A549 (cell line): ENCODE measurements at regions not wholly inside any gene's neighbourhood (a gene's known extent, or its start where the extent isn't known, plus 50 kb on each side); places are given as distances from the start of the nearest gene placed in this dataset.

Experiments used
- ATAC-seq, 2 experiments: fragments of 200-7000 bp in 1 of 2; fragments of >200 bp in 1 of 2; cut with Nextera tagmentation in 1 of 2; cut with Tn5 transposase in 1 of 2; 3 replicates each; pipeline versions ENCODE4 v1.8.0 to v1.9.1; 2018 to 2020; ENCODE audit warnings: mild to moderate bottlenecking in 1 of 2, moderate library complexity in 1 of 2
- CTCF ChIA-PET: fragments of 300-600 bp; sonication (Branson Sonifier 250); formaldehyde crosslinking; extraction: SDS; loops from one replicate; lab custom pipeline; 2021; ENCODE audit warnings: antibody characterized with exemption, inconsistent platforms; lab: Yijun Ruan, JAX
- POLR2A ChIA-PET: fragments of 350-600 bp; formaldehyde crosslinking; extraction: SDS; loops from one replicate; lab custom pipeline; 2021; ENCODE audit warnings: antibody characterized with exemption, inconsistent platforms; lab: Yijun Ruan, JAX
- DNase-seq, 2 experiments: peaks; one replicate each; pipeline versions ENCODE4 v3.0.0 to v3.0.0-alpha.2; 2011 to 2016; ENCODE audit warnings: low read depth in 1 of 2, low spot score in 1 of 2
- FAIRE-seq: peaks from 2 replicates; lab custom pipeline; 2011; peaks lifted over from hg19 to GRCh38; lab: Jason Lieb, UNC
- H3K27ac ChIP-seq, 2 experiments: fragments of >200 bp; sonication (Bioruptor Twin); formaldehyde crosslinking; 3 replicates each; pipeline ENCODE4 v1.5.1; 2016 to 2017
- H3K4me1 ChIP-seq: fragments of >200 bp; sonication (Bioruptor Twin); formaldehyde crosslinking; 3 replicates; pipeline ENCODE4 v1.6.1; 2016
- H3K4me2 ChIP-seq: fragments of >200 bp; sonication (Bioruptor Twin); formaldehyde crosslinking; 3 replicates; pipeline ENCODE4 v1.6.1; 2016
- H3K4me3 ChIP-seq: fragments of >200 bp; sonication (Bioruptor Twin); formaldehyde crosslinking; 3 replicates; pipeline ENCODE4 v1.5.1; 2016
- H3K9me3 ChIP-seq: fragments of >200 bp; sonication (Bioruptor Twin); formaldehyde crosslinking; 3 replicates; pipeline ENCODE4 v1.6.1; 2016
- CBX8 ChIP-seq: fragments of 200-600 bp; sonication (generic); IDR thresholded peaks from 2 replicates; pipeline ENCODE4 v1.6.1; 2016
- CEBPB ChIP-seq, 2 experiments: fragments of >200 bp in 1 of 2; sonication (Bioruptor Twin) in 1 of 2; formaldehyde crosslinking in 1 of 2; IDR thresholded peaks; 2 replicates each; pipeline ENCODE4 v1.6.1; 2012 to 2016
- EHMT2 ChIP-seq: fragments of 200-600 bp; sonication (generic); IDR thresholded peaks from 2 replicates; pipeline ENCODE4 v1.6.1; 2016; ENCODE audit warnings: antibody characterized with exemption, low read depth, mild to moderate bottlenecking, moderate library complexity
- EP300 ChIP-seq, 2 experiments: fragments of >200 bp; sonication (Bioruptor Twin); formaldehyde crosslinking; IDR thresholded peaks; 2 replicates in 1 of 2; 3 replicates in 1 of 2; pipeline ENCODE4 v1.6.1; 2016 to 2017
- ESRRA ChIP-seq: fragments of 150-350 bp; IDR thresholded peaks from 2 replicates; pipeline ENCODE4 v1.6.1; 2014; ENCODE audit warnings: mild to moderate bottlenecking, low read length, borderline replicate concordance
- FOSB ChIP-seq: fragments of 250-450 bp; sonication (Bioruptor Pico); IDR thresholded peaks from 2 replicates; pipeline ENCODE4 v1.5.0; 2020; ENCODE audit warnings: mild to moderate bottlenecking, moderate library complexity
- HEYL ChIP-seq: fragments of 250-450 bp; sonication (Bioruptor Pico); IDR thresholded peaks from 2 replicates; pipeline ENCODE4 v1.8.0; 2021; ENCODE audit warnings: mild to moderate bottlenecking, moderate library complexity
- HMGXB4 ChIP-seq: fragments of 250-450 bp; sonication (Bioruptor Pico); IDR thresholded peaks from 2 replicates; pipeline ENCODE4 v1.5.0; 2021; ENCODE audit warnings: mild to moderate bottlenecking, moderate library complexity, borderline replicate concordance
- HOXB13 ChIP-seq: fragments of 250-450 bp; sonication (Bioruptor Pico); IDR thresholded peaks from 2 replicates; pipeline ENCODE4 v1.5.0; 2020; ENCODE audit warnings: low read depth, mild to moderate bottlenecking, moderate library complexity
- HOXB5 ChIP-seq: fragments of 250-450 bp; sonication (Bioruptor Pico); IDR thresholded peaks from 2 replicates; pipeline ENCODE4 v1.5.0; 2020; ENCODE audit warnings: mild to moderate bottlenecking, moderate library complexity
- JUN ChIP-seq, 2 experiments: fragments of >200 bp; sonication (Bioruptor Twin); formaldehyde crosslinking; IDR thresholded peaks; 2 replicates in 1 of 2; 3 replicates in 1 of 2; pipeline ENCODE4 v1.6.1; 2016 to 2017
- JUNB ChIP-seq: fragments of >200 bp; sonication (Bioruptor Twin); formaldehyde crosslinking; IDR thresholded peaks from 2 replicates; pipeline ENCODE4 v1.6.1; 2016
- MAFK ChIP-seq: fragments of 450-650 bp; IDR thresholded peaks from 2 replicates; pipeline ENCODE4 v1.6.1; 2014; ENCODE audit not compliant: partially characterized antibody
- NFE2L2 ChIP-seq: fragments of 150-350 bp; conservative IDR thresholded peaks from 2 replicates; pipeline ENCODE4 v1.6.1; 2014; ENCODE audit warnings: low read length
- NPAS2 ChIP-seq: fragments of 250-450 bp; sonication (Bioruptor Pico); IDR thresholded peaks from 2 replicates; pipeline ENCODE4 v1.8.0; 2022; ENCODE audit warnings: mild to moderate bottlenecking, moderate library complexity, borderline replicate concordance
- NR3C1 ChIP-seq: fragments of >200 bp; sonication (Bioruptor Twin); formaldehyde crosslinking; IDR thresholded peaks from 3 replicates; pipeline ENCODE4 v1.6.1; 2017
- PHF8 ChIP-seq: fragments of 200-600 bp; sonication (generic); IDR thresholded peaks from 2 replicates; pipeline ENCODE4 v1.6.1; 2016; ENCODE audit warnings: low read depth, mild to moderate bottlenecking, antibody characterized with exemption, moderate library complexity, borderline replicate concordance
- RAD21 ChIP-seq, 2 experiments: fragments of >200 bp in 1 of 2; sonication (Bioruptor Twin) in 1 of 2; formaldehyde crosslinking in 1 of 2; IDR thresholded peaks in 1 of 2; conservative IDR thresholded peaks in 1 of 2; 2 replicates in 1 of 2; 3 replicates in 1 of 2; pipeline ENCODE4 v1.6.1; 2012 to 2018; ENCODE audit warnings: inconsistent platforms in 1 of 2
- RNF2 ChIP-seq: fragments of 200-600 bp; sonication (generic); IDR thresholded peaks from 2 replicates; pipeline ENCODE4 v1.6.1; 2016; ENCODE audit warnings: low read depth, mild to moderate bottlenecking, antibody characterized with exemption, moderate library complexity, borderline replicate concordance
- SREBF2 ChIP-seq: fragments of 450-650 bp; IDR thresholded peaks from 2 replicates; pipeline ENCODE4 v1.6.1; 2014; ENCODE audit warnings: mild to moderate bottlenecking, moderate library complexity
- TFCP2L1 ChIP-seq: fragments of 250-450 bp; sonication (Bioruptor Pico); IDR thresholded peaks from 2 replicates; pipeline ENCODE4 v1.5.0; 2021; ENCODE audit warnings: mild to moderate bottlenecking
- TP53 ChIP-seq: fragments of 250-450 bp; sonication (Bioruptor Pico); IDR thresholded peaks from 2 replicates; pipeline ENCODE4 v1.5.0; 2021; ENCODE audit warnings: mild to moderate bottlenecking, moderate library complexity
- ZSCAN20 ChIP-seq: fragments of 250-450 bp; sonication (Bioruptor Pico); IDR thresholded peaks from 2 replicates; pipeline ENCODE4 v1.8.0; 2022; ENCODE audit warnings: mild to moderate bottlenecking, moderate library complexity
- WGBS: methylation state at CpG from one replicate; pipeline ENCODE4 v1.1.6; 2017; ENCODE audit errors: missing lambda C conversion rate; 5-methylcytosine and 5-hydroxymethylcytosine counted together
- TF ChIP-seq, protein P1 (sequence below): fragments of >200 bp; sonication (Bioruptor Twin); formaldehyde crosslinking; IDR thresholded peaks from 3 replicates; pipeline ENCODE4 v1.6.1; 2016
- TF ChIP-seq, protein P2 (sequence below): fragments of >200 bp; sonication (Bioruptor Twin); formaldehyde crosslinking; IDR thresholded peaks from 3 replicates; pipeline ENCODE4 v1.5.1; 2016

DNA sequence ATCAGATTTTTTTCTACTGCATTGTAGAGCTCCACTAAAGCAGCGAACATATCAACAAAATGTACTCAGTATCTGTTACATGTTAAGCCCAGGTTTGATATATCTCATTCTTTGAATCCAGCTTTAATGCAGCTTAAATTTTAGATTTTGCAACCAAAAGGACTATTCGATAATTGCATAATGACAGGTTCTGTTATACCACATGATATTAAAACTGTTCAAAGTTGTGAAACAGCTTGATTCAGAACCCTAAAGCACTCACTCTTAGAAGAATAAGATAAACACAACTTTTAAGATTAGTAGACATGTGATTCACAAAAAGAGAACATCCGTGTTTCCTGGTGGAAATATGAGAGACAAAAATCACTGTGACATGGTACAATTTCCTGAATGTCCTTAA, 427.9 kb downstream of the CDH11 start:
- ChIA-PET POLR2A (no interaction called here), CTCF (no interaction called here)
- DNase-seq (no peak), ATAC-seq (no peak), FAIRE-seq (no peak)
- Histone ChIP-seq H3K4me3 (no peak overlapping the region), H3K27ac (no peak overlapping the region), H3K9me3 (no peaks in the 10 kb centered on the region), H3K4me2 (no peak overlapping the region), H3K4me1 (no peaks in the 10 kb centered on the region)
- no peak for TF ChIP-seq FOSB
- no peak for TF ChIP-seq EHMT2
- TF ChIP-seq TFCP2L1 (CRISPR knock-in tag): no peak
- TF ChIP-seq, protein P1, sequence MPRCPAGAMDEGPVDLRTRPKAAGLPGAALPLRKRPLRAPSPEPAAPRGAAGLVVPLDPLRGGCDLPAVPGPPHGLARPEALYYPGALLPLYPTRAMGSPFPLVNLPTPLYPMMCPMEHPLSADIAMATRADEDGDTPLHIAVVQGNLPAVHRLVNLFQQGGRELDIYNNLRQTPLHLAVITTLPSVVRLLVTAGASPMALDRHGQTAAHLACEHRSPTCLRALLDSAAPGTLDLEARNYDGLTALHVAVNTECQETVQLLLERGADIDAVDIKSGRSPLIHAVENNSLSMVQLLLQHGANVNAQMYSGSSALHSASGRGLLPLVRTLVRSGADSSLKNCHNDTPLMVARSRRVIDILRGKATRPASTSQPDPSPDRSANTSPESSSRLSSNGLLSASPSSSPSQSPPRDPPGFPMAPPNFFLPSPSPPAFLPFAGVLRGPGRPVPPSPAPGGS: no peak
- TF ChIP-seq PHF8: no peak
- no peak for TF ChIP-seq CBX8
- TF ChIP-seq TP53 (CRISPR knock-in tag): no peak
- no peak for TF ChIP-seq HOXB5 (CRISPR knock-in tag)
- TF ChIP-seq ESRRA: no peak
- TF ChIP-seq NR3C1: no peak
- TF ChIP-seq, protein P2, sequence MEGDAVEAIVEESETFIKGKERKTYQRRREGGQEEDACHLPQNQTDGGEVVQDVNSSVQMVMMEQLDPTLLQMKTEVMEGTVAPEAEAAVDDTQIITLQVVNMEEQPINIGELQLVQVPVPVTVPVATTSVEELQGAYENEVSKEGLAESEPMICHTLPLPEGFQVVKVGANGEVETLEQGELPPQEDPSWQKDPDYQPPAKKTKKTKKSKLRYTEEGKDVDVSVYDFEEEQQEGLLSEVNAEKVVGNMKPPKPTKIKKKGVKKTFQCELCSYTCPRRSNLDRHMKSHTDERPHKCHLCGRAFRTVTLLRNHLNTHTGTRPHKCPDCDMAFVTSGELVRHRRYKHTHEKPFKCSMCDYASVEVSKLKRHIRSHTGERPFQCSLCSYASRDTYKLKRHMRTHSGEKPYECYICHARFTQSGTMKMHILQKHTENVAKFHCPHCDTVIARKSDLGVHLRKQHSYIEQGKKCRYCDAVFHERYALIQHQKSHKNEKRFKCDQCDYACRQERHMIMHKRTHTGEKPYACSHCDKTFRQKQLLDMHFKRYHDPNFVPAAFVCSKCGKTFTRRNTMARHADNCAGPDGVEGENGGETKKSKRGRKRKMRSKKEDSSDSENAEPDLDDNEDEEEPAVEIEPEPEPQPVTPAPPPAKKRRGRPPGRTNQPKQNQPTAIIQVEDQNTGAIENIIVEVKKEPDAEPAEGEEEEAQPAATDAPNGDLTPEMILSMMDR: no peak
- TF ChIP-seq HMGXB4 (CRISPR knock-in tag): no peak
- no peak for TF ChIP-seq SREBF2
- WGBS: 2% methylated on average over 3 of the region's 3 CpGs

- DNase-seq (no peak), ATAC-seq (no peak), FAIRE-seq (no peak)
- WGBS: 22% methylated on average over 4 of the region's 4 CpGs
- TF ChIP-seq MAFK: no peak
- TF ChIP-seq HEYL (CRISPR knock-in tag): no peak
- Histone ChIP-seq H3K27ac (no peak overlapping the region), H3K9me3 (no peaks in the 10 kb centered on the region), H3K4me2 (no peak overlapping the region), H3K4me1 (no peaks in the 10 kb centered on the region), H3K4me3 (no peak overlapping the region)
- ChIA-PET CTCF (no interaction called here), POLR2A (no interaction called here)
Observed at GRCh38 chr16:64687786-64688185, 434.1 kb downstream of the CDH11 start.

GRCh38 chr16:64687123-64687522, 434.7 kb downstream of the CDH11 start:
- Histone ChIP-seq H3K27ac (no peak overlapping the region), H3K4me2 (no peak overlapping the region), H3K4me3 (no peak overlapping the region), H3K9me3 (no peaks in the 10 kb centered on the region), H3K4me1 (no peaks in the 10 kb centered on the region)
- FAIRE-seq: no peak
- no peak for ATAC-seq
- TF ChIP-seq FOSB: no peak
- no peak for DNase-seq
- POLR2A ChIA-PET: no interaction called here
- WGBS: 27% methylated on average over 2 of the region's 2 CpGs
- CTCF ChIA-PET: no interaction called here

GRCh38 chr16:64679976-64680690, 441.7 kb downstream of the CDH11 start:
- H3K27ac ChIP-seq: no peak overlapping the region
- ChIA-PET POLR2A (no interaction called here), CTCF (no interaction called here)
- H3K4me2 ChIP-seq: no peak overlapping the region
- FAIRE-seq (no peak), ATAC-seq (no peak), DNase-seq (no peak)
- H3K4me3 ChIP-seq: no peak overlapping the region
- 3% methylated on average over 4 of the region's 4 CpGs for WGBS
- H3K9me3 ChIP-seq: no peaks in the 10 kb centered on the region
- H3K4me1 ChIP-seq: no peaks in the 10 kb centered on the region
- TF ChIP-seq CEBPB (IDR thresholded peaks at IDR 0.05) (no peak), ZSCAN20 (CRISPR knock-in tag) (no peak), HOXB5 (CRISPR knock-in tag) (no peak), RAD21 (conservative IDR thresholded peaks at IDR 0.05 in 1 of 2, IDR thresholded peaks at IDR 0.05 in 1 of 2) (no peak), JUNB (no peak), HOXB13 (CRISPR knock-in tag) (no peak), NPAS2 (no peak), NR3C1 (no peak), RNF2 (no peak), EP300 (IDR thresholded peaks at IDR 0.05) (no peak), JUN (IDR thresholded peaks at IDR 0.05) (no peak), NFE2L2 (no peak)
- TF ChIP-seq, protein P2: no peak
